ENCODE measurements at regions not wholly inside any gene's neighbourhood (a gene's known extent, or its start where the extent isn't known, plus 50 kb on each side); places are given as distances from the start of the nearest gene placed in this dataset.

GRCh38 chr2:58514252-58514651 lies 273.1 kb upstream of the FANCL start:
- ChIA-PET POLR2A (no interaction called here), CTCF (no interaction called here)
- Histone ChIP-seq H3K27me3 (ENCODE audit: control insufficient read depth, insufficient read depth, low read length) (no peaks in the 10 kb centered on the region), H3K4me3 (ENCODE audit: low read depth, low read length) (no peak overlapping the region), H3K36me3 (ENCODE audit: control insufficient read depth, insufficient read depth, low read length) (no peaks in the 10 kb centered on the region)
- no peak for TF ChIP-seq CTCF (IDR thresholded peaks at IDR 0.05; ENCODE audit: insufficient read depth, low read depth, low read length)
- no peak for DNase-seq (ENCODE audit: low read depth)

- TF ChIP-seq CTCF (IDR thresholded peaks at IDR 0.05; ENCODE audit: insufficient read depth, low read depth, low read length): no peak
- DNase-seq (ENCODE audit: low read depth): no peak
- Histone ChIP-seq H3K36me3 (ENCODE audit: control insufficient read depth, insufficient read depth, low read length) (no peaks in the 10 kb centered on the region), H3K4me3 (ENCODE audit: low read depth, low read length) (no peak overlapping the region), H3K27me3 (ENCODE audit: control insufficient read depth, insufficient read depth, low read length) (no peaks in the 10 kb centered on the region; the same call in 1 of the 2 replicates)
- ChIA-PET POLR2A (no interaction called here), CTCF (no interaction called here)
Observed at GRCh38 chr2:58512878-58513277, 271.8 kb upstream of the FANCL start.

GRCh38 chr2:58508006-58508405 lies 266.9 kb upstream of the FANCL start:
- no peak for TF ChIP-seq CTCF (IDR thresholded peaks at IDR 0.05; ENCODE audit: insufficient read depth, low read depth, low read length)
- CTCF ChIA-PET: no interaction called here
- Histone ChIP-seq H3K4me3 (ENCODE audit: low read depth, low read length) (no peak overlapping the region), H3K27me3 (ENCODE audit: control insufficient read depth, insufficient read depth, low read length) (no peaks in the 10 kb centered on the region; the same call in 1 of the 2 replicates), H3K36me3 (ENCODE audit: control insufficient read depth, insufficient read depth, low read length) (no peaks in the 10 kb centered on the region)
- POLR2A ChIA-PET: no interaction called here
- DNase-seq (ENCODE audit: low read depth): no peak

GRCh38 chr2:58503918-58504317 lies 262.8 kb upstream of the FANCL start:
- ChIA-PET POLR2A (no interaction called here), CTCF (interaction anchor here (1.1 kb wide), 1 partner anchor 12 kb away, joined by 3 read pairs; no protein-coding TSS in a partner anchor)
- Histone ChIP-seq H3K4me3 (ENCODE audit: low read depth, low read length) (no peak overlapping the region), H3K27me3 (ENCODE audit: control insufficient read depth, insufficient read depth, low read length) (no peaks in the 10 kb centered on the region; the same call in 1 of the 2 replicates), H3K36me3 (ENCODE audit: control insufficient read depth, insufficient read depth, low read length) (no peaks in the 10 kb centered on the region)
- TF ChIP-seq CTCF (IDR thresholded peaks at IDR 0.05; ENCODE audit: insufficient read depth, low read depth, low read length): no peak
- DNase-seq (ENCODE audit: low read depth): no peak

GRCh38 chr2:58502931-58503330 lies 261.8 kb upstream of the FANCL start:
- no peak for DNase-seq (ENCODE audit: low read depth)
- ChIA-PET CTCF (interaction anchor here (1.1 kb wide), 1 partner anchor 13 kb away, joined by 3 read pairs; no protein-coding TSS in a partner anchor), POLR2A (no interaction called here)
- TF ChIP-seq CTCF (IDR thresholded peaks at IDR 0.05; ENCODE audit: insufficient read depth, low read depth, low read length): no peak
- no peaks in the 10 kb centered on the region; the same call in 1 of the 2 replicates for H3K27me3 ChIP-seq (ENCODE audit: control insufficient read depth, insufficient read depth, low read length)
- H3K4me3 ChIP-seq (ENCODE audit: low read depth, low read length): no peak overlapping the region
- no peaks in the 10 kb centered on the region for H3K36me3 ChIP-seq (ENCODE audit: control insufficient read depth, insufficient read depth, low read length)
